ENCODE measurements at regions not wholly inside any gene's neighbourhood (a gene's known extent, or its start where the extent isn't known, plus 50 kb on each side); places are given as distances from the start of the nearest gene placed in this dataset.

- peak; percentile 40 for DNase-seq
These were observed 1125.3 kb upstream of the ADGRL2 start for GRCh38 chr1:80675454-80675853.

DNA sequence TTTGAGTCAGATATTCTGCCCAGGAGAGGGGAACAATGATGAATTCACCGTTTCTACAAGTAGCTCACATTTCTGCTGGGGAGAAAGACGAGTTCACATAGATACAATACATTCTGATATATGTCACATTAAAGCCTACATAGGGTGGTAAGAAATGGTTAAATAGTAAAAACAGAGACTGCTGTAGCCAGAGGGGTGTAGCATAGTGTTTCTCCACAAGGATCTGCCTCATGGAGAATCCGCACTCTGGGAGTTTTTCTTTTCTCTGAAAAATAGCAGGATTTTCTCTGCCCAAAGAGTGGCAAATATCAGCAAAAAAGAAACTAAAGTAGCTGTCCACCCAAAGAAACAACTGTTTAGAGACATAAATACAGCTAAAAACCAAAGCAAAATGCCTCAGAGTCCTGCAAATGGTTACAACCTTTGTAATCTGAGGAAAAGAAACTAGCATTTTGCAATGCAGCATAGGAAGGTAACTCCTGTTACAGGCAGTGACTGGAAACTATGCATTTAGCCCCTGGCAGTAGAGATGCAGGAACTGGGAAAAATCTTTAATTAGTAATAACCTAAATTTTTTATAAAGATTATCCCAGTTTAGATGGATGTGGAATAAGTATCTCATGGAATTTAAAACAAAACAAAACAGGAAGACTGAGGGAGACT is 1126.7 kb upstream of the ADGRL2 start:
- no peak for DNase-seq

GRCh38 chr1:80668372-80668771 is 1132.4 kb upstream of the ADGRL2 start:
- DNase-seq = no peak

DNA sequence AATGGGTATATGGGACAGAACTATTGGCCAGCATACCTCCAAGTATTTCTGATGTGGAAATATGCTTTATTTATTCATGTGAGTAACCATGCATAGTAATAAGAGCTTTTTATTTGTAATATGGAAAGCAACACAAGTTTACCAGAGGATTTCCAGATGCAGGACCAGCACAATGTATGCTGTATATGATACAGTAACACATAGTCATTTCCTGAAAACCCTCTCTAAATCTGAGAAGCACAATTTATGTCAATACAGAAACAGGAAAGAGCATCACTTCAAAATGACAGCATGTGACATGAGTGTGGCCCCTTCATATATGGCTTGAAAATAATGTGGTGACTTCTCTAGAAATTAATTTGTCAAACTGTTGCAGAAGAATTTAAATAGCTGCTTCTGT is 1134.7 kb upstream of the ADGRL2 start:
- no peak for DNase-seq

GRCh38 chr1:80659161-80659560 is 1141.6 kb upstream of the ADGRL2 start:
- no peak for DNase-seq

- DNase-seq = no peak
These were observed 1143.0 kb upstream of the ADGRL2 start for GRCh38 chr1:80657707-80658106.

DNA sequence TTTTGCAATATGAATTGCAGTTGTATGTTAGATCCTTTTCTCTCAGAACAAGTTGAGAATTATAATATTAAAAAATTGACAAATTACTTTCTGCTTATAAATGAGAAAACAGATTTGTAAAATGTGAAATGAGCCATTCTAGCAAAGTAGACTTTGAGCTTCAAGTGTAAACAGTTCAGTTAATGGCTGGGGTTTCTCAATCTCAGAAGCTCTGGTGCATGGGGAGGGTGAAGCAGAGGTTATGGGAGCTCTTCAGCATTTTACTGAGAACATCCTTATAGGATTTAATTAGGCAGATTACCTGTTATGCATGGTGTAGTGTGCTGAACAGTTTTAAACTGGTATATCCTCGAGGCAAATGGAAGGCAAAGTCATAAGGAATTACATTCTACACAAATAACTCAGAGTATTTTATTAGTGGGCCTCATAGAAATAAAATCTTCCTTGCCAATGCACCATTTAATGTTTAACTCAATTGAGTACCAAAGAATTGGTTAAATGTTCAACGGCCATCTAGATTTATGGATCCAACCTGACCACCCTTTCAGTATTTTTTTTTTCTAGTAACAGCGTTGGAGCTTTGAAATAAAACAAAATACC is 1143.6 kb upstream of the ADGRL2 start:
- no peak for DNase-seq

DNA sequence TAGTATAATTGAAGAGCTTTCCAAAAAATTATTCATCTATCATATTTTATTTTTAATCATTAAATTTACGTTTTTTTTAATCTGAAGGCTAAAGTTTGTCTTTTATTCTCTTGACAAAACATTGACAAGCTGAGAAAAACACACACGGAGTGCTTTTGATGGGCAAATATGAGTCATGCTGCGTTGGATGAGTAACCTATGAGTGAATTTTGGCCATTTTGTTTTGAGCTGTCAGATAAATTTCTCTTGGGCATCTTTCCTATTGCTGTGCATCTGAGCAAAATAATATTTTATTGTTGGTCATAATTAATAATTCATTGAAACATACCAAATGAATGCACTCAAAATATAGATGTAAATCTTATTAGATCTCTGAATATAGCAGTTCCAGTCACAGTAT is 1144.1 kb upstream of the ADGRL2 start:
- DNase-seq = no peak

DNA sequence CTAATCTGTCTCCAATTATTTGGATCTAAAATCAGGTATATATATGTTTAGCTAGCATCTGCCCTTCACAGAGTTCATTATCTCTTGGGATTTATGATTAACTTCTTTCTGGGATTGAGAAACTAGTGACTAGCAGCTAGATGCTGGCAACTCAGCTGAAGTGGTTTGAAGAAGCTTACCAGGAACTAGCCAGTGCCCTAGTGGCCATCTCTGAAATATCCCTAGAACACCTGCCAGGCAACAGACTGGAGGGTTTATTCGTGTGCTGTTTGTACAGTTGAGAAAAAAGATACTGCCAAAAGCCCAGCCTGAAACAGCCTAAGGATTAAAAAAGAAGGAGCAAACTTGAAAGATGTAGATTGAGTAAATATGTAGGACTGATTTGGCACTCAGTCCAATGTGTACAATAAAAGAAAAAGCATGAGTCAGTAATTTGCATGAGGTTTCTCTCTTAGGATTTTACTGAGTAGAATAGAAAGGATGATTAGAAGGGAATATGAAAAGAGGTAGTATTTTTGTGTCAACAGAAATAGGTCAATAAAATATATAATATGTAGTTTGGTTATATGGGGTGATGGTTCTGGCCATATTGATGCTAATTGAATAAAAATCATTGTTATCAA is 1144.6 kb upstream of the ADGRL2 start:
- DNase-seq = peak; percentile 8

GRCh38 chr1:80646053-80646452 is 1154.7 kb upstream of the ADGRL2 start:
- DNase-seq = no peak

GRCh38 chr1:80645621-80646020 is 1155.1 kb upstream of the ADGRL2 start:
- no peak for DNase-seq

DNA sequence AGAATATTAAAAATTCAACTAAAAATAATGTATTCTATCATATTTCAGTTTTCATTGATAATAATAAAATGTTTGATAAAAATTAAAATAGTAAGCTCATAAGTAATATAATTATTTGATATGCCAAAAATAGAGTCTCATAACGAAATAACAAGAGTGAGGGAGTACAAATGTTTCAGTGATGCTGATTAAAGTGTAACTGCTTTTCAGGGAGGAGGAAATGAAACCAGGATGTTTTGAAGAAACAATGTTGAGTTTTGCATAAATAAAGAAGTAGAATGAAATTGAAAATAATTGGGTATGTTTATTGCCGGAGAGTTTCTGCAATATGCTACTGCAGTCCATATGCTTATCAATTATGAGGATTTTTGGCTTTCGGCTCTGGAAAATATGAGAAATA is 1159.8 kb upstream of the ADGRL2 start:
- DNase-seq = no peak

- no peak for DNase-seq
These were observed 1160.8 kb upstream of the ADGRL2 start for GRCh38 chr1:80639777-80640533.

- DNase-seq = no peak
These were observed 1166.6 kb upstream of the ADGRL2 start for GRCh38 chr1:80633947-80634706.

- no peak for DNase-seq
These were observed 1168.5 kb upstream of the ADGRL2 start for GRCh38 chr1:80632284-80632683.

GRCh38 chr1:80629304-80629837 is 1171.4 kb upstream of the ADGRL2 start:
- no peak for DNase-seq

- peak; percentile 8 for DNase-seq
These were observed 1176.1 kb upstream of the ADGRL2 start for GRCh38 chr1:80624682-80625081.

DNA sequence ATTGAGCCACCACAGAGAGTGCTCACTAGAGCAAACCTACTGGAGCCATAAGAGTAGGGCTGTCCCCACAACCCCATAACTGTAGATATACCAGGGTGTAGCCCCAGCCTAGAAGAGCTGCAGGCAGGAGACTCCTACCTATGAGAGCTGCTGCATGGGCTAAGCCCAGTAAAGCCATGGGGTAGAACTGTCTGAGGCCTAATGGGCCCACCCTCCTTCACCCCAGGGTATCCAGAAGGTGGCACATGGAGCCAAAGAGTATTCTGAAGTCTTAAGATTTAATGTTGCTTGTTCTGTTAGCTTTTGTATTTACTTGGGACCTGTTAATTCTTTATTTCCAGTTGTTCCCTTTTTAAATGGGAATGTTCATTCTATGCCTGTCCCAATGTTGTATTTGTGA is 1193.7 kb upstream of the ADGRL2 start:
- DNase-seq = no peak

- DNase-seq = no peak
These were observed 1206.7 kb upstream of the ADGRL2 start for GRCh38 chr1:80594013-80594412.

- no peak for DNase-seq
These were observed 1207.5 kb upstream of the ADGRL2 start for GRCh38 chr1:80593197-80593596.

DNA sequence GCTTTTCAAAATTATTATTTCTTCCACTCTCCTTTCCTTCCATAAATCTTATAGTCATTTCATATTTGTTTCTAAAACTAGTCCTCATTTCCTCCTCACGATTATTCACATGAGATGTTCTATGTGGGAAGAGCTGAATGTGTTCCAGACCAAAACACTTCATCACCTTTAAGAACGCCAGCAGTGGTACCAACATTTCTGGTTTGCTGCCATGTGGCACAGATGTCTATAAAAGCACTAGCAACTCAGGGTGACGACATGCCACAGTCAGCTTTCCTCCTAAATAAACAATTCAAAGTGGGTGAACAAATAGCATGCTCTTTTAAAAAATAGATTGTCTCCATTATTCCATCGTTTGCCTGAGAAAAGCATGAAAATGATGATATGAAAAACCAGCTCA is 1217.8 kb upstream of the ADGRL2 start:
- peak; percentile 5 for DNase-seq

DNA sequence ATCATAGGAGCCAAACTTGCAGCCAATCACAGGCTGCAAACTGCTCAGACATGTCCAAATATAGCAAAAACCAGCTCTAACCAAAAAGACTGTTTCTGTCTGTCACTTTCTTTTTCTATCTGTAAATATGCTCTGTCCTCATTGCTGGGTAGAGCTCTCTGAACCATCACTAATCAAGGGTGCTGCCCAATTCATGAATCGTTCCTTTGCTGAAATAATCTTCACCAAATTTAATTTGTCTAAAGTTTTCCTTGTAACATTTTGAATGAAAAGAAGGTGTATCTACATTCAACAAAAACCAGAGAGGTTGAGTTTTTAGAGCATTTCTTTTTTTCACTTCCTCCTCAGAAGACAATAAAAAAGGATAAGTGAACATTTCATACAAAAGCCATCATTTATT is 1221.7 kb upstream of the ADGRL2 start:
- no peak for DNase-seq

DNA sequence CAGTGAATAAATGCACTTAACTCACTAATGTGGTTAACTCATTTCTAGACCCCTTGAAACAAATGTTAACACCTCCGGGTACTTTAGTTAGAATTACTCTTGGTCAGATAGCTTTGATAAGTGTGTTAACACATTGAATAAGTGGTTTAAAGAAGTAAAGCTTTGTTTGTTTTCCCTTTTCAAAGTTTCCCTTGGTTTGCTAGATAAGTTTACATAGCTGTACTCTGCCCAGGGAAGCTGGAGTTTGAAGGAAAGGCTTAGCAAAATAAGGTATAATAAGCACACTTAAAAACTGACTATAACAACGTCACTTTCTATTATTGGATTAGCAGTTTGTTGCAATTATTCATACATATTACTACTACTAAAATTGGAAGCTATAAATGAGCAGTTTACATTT is 1233.9 kb upstream of the ADGRL2 start:
- DNase-seq = no peak

Data from fibroblast of skin of right quadriceps (primary cell).